ENCODE measurements at regions not wholly inside any gene's neighbourhood (a gene's known extent, or its start where the extent isn't known, plus 50 kb on each side); places are given as distances from the start of the nearest gene placed in this dataset.

DNA sequence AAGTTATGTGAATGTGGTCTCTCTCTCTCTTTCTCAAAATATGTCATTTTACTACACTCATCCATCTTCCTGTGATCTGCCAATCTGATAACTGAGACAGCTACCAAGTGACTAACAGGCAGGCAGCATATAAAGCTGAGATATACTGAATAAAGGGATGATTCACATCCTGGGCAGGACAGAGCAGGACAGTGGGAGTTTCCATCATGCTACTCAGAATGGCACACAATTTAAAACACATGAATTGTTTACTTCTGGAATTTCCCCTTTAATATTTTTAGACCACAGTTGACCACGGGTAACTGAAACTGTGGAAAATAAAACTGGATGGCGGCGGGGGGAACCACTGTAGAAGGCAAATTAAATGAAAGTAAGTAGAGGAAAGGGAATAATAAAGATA, 58.6 kb upstream of the DCTD start (continued):
- TF ChIP-seq, protein P1, sequence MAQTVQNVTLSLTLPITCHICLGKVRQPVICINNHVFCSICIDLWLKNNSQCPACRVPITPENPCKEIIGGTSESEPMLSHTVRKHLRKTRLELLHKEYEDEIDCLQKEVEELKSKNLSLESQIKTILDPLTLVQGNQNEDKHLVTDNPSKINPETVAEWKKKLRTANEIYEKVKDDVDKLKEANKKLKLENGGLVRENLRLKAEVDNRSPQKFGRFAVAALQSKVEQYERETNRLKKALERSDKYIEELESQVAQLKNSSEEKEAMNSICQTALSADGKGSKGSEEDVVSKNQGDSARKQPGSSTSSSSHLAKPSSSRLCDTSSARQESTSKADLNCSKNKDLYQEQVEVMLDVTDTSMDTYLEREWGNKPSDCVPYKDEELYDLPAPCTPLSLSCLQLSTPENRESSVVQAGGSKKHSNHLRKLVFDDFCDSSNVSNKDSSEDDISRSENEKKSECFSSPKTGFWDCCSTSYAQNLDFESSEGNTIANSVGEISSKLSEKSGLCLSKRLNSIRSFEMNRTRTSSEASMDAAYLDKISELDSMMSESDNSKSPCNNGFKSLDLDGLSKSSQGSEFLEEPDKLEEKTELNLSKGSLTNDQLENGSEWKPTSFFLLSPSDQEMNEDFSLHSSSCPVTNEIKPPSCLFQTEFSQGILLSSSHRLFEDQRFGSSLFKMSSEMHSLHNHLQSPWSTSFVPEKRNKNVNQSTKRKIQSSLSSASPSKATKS (CRISPR knock-in tag; IDR thresholded peaks at IDR 0.05), result no peak
- no peak for TF ChIP-seq SMAD2 (IDR thresholded peaks at IDR 0.05; ENCODE audit: low read depth, low read length)
- peak; percentile 20; the same call in 1 of the 2 replicates for TF ChIP-seq STAT5A (IDR thresholded peaks at IDR 0.05; ENCODE audit: borderline replicate concordance, low read length)
- TF ChIP-seq, protein P2, sequence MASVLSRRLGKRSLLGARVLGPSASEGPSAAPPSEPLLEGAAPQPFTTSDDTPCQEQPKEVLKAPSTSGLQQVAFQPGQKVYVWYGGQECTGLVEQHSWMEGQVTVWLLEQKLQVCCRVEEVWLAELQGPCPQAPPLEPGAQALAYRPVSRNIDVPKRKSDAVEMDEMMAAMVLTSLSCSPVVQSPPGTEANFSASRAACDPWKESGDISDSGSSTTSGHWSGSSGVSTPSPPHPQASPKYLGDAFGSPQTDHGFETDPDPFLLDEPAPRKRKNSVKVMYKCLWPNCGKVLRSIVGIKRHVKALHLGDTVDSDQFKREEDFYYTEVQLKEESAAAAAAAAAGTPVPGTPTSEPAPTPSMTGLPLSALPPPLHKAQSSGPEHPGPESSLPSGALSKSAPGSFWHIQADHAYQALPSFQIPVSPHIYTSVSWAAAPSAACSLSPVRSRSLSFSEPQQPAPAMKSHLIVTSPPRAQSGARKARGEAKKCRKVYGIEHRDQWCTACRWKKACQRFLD (CRISPR knock-in tag; IDR thresholded peaks at IDR 0.05), result no peak
- no peak for TF ChIP-seq CCNT2 (IDR thresholded peaks at IDR 0.05; ENCODE audit: borderline replicate concordance, extremely low read depth, insufficient read length, low read depth, low read length)
- TF ChIP-seq NUFIP1 (IDR thresholded peaks at IDR 0.05; ENCODE audit: partially characterized antibody), result no peak
- TF ChIP-seq, protein P3, sequence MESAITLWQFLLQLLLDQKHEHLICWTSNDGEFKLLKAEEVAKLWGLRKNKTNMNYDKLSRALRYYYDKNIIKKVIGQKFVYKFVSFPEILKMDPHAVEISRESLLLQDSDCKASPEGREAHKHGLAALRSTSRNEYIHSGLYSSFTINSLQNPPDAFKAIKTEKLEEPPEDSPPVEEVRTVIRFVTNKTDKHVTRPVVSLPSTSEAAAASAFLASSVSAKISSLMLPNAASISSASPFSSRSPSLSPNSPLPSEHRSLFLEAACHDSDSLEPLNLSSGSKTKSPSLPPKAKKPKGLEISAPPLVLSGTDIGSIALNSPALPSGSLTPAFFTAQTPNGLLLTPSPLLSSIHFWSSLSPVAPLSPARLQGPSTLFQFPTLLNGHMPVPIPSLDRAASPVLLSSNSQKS (CRISPR knock-in tag; IDR thresholded peaks at IDR 0.05), result no peak
- TF ChIP-seq EZH2 (IDR thresholded peaks at IDR 0.05; ENCODE audit: borderline replicate concordance, low read depth, low read length), result no peak
- no peak for TF ChIP-seq ZNF76 (CRISPR knock-in tag; IDR thresholded peaks at IDR 0.05; ENCODE audit: borderline replicate concordance)
- TF ChIP-seq ZNF175 (CRISPR knock-in tag; IDR thresholded peaks at IDR 0.05; ENCODE audit: low read depth), result no peak
- TF ChIP-seq KLF6 (CRISPR knock-in tag; IDR thresholded peaks at IDR 0.05; ENCODE audit: borderline replicate concordance), result no peak
- TF ChIP-seq MCM2 (IDR thresholded peaks at IDR 0.05; ENCODE audit: low read depth), result no peak
- no peak for TF ChIP-seq ELF4 (CRISPR knock-in tag; IDR thresholded peaks at IDR 0.05)
- TF ChIP-seq ZNF184 (CRISPR knock-in tag; IDR thresholded peaks at IDR 0.05), result no peak
- TF ChIP-seq MBD2 (IDR thresholded peaks at IDR 0.05; ENCODE audit: borderline replicate concordance, low read depth), result 0 out of 2 replicates have a peak, but pooled peaks have one; percentile 38
- TF ChIP-seq, protein P4, sequence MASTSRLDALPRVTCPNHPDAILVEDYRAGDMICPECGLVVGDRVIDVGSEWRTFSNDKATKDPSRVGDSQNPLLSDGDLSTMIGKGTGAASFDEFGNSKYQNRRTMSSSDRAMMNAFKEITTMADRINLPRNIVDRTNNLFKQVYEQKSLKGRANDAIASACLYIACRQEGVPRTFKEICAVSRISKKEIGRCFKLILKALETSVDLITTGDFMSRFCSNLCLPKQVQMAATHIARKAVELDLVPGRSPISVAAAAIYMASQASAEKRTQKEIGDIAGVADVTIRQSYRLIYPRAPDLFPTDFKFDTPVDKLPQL (IDR thresholded peaks at IDR 0.05; ENCODE audit: extremely low read depth, insufficient read length), result no peak

Data from K562 (cell line).